ENCODE measurements at regions not wholly inside any gene's neighbourhood (a gene's known extent, or its start where the extent isn't known, plus 50 kb on each side); places are given as distances from the start of the nearest gene placed in this dataset.

DNA sequence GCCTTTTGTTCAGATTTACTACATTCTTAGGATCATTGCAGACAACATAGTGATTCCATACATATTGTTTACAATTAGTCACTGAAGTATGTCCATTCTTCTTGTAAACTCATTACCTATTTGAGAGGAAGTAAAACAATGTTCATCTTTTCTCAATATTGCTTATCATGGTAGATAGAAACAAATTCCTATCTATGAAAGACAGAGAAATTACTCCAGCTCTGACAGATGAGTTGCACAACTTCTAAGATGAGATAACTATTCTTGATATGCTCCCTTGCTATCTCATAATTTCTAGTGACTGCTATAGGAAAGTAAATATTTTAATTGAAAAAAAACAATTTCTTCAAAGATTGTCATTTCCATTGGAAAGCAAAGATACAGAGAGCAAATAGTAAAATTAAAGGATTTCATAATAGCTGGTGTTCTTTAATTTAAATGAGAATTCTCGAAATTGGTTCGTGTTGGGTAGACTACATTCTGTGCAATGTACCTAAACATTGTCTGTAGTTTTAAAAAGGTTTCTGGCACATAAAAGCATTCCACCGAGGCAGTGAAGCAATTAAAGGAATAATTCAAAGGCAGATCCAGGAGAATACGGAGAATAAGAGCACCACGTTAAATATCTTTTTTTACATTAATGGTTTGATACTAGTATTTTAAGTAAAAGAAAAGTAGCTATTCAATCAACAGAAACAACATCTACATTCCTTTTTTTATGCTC is 1029.1 kb upstream of the ACO1 start:
- CTCF ChIA-PET, result no interaction called here

DNA sequence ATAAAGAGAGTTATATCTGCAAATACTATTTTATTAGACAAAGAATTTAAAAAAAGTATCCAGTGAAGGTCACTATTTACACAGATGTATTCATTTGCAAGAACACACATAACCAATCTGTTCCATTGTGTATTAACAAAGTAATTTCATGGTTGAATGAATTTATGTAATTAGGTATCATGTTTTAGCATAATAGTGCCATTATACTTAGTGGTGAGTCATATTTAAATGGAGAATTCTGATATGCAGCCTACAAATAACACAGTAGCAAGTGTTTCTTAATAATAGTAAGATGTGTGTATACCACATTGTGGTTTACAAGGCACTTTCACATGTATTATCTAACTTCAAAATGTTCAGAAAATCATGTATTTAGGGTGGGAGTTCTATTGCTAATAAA is 1028.5 kb upstream of the ACO1 start:
- POLR2A ChIA-PET, result no interaction called here
- H3K4me3 ChIP-seq (ENCODE audit: low read depth, low read length), result no peak overlapping the region
- no peaks in the 10 kb centered on the region for H3K9me3 ChIP-seq (ENCODE audit: control insufficient read depth, insufficient read depth, low read depth, low read length)
- H3K36me3 ChIP-seq (ENCODE audit: control insufficient read depth in 2 of 2, insufficient read depth in 1 of 2, low read length in 2 of 2), result no peaks in the 10 kb centered on the region
- H3K4me1 ChIP-seq (ENCODE audit: control insufficient read depth, insufficient read depth, low read length), result no peaks in the 10 kb centered on the region
- TF ChIP-seq ZSCAN16 (tag by site-specific recombination; IDR thresholded peaks at IDR 0.05) (no peak), ZNF707 (tag by site-specific recombination; IDR thresholded peaks at IDR 0.05) (no peak), ZNF600 (tag by site-specific recombination; IDR thresholded peaks at IDR 0.05) (no peak), ZNF341 (tag by site-specific recombination; IDR thresholded peaks at IDR 0.05; ENCODE audit: low read depth) (no peak), ZBTB1 (tag by site-specific recombination; IDR thresholded peaks at IDR 0.05) (no peak), ZNF555 (tag by site-specific recombination; conservative IDR thresholded peaks at IDR 0.05) (no peak), ZNF585B (tag by site-specific recombination; IDR thresholded peaks at IDR 0.05) (no peak), ZNF677 (tag by site-specific recombination; IDR thresholded peaks at IDR 0.05) (no peak), ZNF266 (tag by site-specific recombination; IDR thresholded peaks at IDR 0.05; ENCODE audit: low read depth) (no peak), WT1 (tag by site-specific recombination; IDR thresholded peaks at IDR 0.05) (no peak)
- TF ChIP-seq, protein P1, sequence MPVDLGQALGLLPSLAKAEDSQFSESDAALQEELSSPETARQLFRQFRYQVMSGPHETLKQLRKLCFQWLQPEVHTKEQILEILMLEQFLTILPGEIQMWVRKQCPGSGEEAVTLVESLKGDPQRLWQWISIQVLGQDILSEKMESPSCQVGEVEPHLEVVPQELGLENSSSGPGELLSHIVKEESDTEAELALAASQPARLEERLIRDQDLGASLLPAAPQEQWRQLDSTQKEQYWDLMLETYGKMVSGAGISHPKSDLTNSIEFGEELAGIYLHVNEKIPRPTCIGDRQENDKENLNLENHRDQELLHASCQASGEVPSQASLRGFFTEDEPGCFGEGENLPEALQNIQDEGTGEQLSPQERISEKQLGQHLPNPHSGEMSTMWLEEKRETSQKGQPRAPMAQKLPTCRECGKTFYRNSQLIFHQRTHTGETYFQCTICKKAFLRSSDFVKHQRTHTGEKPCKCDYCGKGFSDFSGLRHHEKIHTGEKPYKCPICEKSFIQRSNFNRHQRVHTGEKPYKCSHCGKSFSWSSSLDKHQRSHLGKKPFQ (tag by site-specific recombination; IDR thresholded peaks at IDR 0.05), result no peak
- TF ChIP-seq, protein P2, sequence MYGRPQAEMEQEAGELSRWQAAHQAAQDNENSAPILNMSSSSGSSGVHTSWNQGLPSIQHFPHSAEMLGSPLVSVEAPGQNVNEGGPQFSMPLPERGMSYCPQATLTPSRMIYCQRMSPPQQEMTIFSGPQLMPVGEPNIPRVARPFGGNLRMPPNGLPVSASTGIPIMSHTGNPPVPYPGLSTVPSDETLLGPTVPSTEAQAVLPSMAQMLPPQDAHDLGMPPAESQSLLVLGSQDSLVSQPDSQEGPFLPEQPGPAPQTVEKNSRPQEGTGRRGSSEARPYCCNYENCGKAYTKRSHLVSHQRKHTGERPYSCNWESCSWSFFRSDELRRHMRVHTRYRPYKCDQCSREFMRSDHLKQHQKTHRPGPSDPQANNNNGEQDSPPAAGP (tag by site-specific recombination; IDR thresholded peaks at IDR 0.05), result no peak
- H3K27ac ChIP-seq (ENCODE audit: extremely low read depth, low read depth, low read length), result no peak overlapping the region
- CTCF ChIA-PET, result no interaction called here

More for the DNA sequence above, 1029.1 kb upstream of the ACO1 start:
- no peaks in the 10 kb centered on the region for H3K9me3 ChIP-seq (ENCODE audit: control insufficient read depth, insufficient read depth, low read depth, low read length)
- H3K4me3 ChIP-seq (ENCODE audit: low read depth, low read length), result no peak overlapping the region
- no peak overlapping the region for H3K27ac ChIP-seq (ENCODE audit: extremely low read depth, low read depth, low read length)
- POLR2A ChIA-PET, result no interaction called here
- no peaks in the 10 kb centered on the region for H3K36me3 ChIP-seq (ENCODE audit: control insufficient read depth in 2 of 2, insufficient read depth in 1 of 2, low read length in 2 of 2)
- no peaks in the 10 kb centered on the region for H3K4me1 ChIP-seq (ENCODE audit: control insufficient read depth, insufficient read depth, low read length)
- TF ChIP-seq ZNF658 (tag by site-specific recombination; IDR thresholded peaks at IDR 0.05) (no peak), KLF7 (tag by site-specific recombination; IDR thresholded peaks at IDR 0.05; ENCODE audit: borderline replicate concordance) (no peak), ZNF529 (tag by site-specific recombination; IDR thresholded peaks at IDR 0.05; ENCODE audit: insufficient replicate concordance) (no peak), REPIN1 (tag by site-specific recombination; IDR thresholded peaks at IDR 0.05; ENCODE audit: low read depth) (no peak), ZNF366 (tag by site-specific recombination; conservative IDR thresholded peaks at IDR 0.05) (no peak), ZNF561 (tag by site-specific recombination; IDR thresholded peaks at IDR 0.05; ENCODE audit: borderline replicate concordance) (no peak), MZF1 (tag by site-specific recombination; IDR thresholded peaks at IDR 0.05; ENCODE audit: borderline replicate concordance) (no peak), ZNF394 (tag by site-specific recombination; IDR thresholded peaks at IDR 0.05; ENCODE audit: borderline replicate concordance) (no peak), SP2 (tag by site-specific recombination; IDR thresholded peaks at IDR 0.05) (no peak), ZSCAN16 (tag by site-specific recombination; IDR thresholded peaks at IDR 0.05) (no peak), ZNF416 (tag by site-specific recombination; IDR thresholded peaks at IDR 0.05) (no peak), ZNF433 (tag by site-specific recombination; IDR thresholded peaks at IDR 0.05; ENCODE audit: low read depth) (no peak), ZNF23 (tag by site-specific recombination; IDR thresholded peaks at IDR 0.05; ENCODE audit: borderline replicate concordance) (no peak), ZBTB48 (tag by site-specific recombination; IDR thresholded peaks at IDR 0.05) (no peak), ZNF423 (tag by site-specific recombination; IDR thresholded peaks at IDR 0.05) (no peak), FEZF1 (tag by site-specific recombination; IDR thresholded peaks at IDR 0.05) (no peak)
- TF ChIP-seq, protein P3, sequence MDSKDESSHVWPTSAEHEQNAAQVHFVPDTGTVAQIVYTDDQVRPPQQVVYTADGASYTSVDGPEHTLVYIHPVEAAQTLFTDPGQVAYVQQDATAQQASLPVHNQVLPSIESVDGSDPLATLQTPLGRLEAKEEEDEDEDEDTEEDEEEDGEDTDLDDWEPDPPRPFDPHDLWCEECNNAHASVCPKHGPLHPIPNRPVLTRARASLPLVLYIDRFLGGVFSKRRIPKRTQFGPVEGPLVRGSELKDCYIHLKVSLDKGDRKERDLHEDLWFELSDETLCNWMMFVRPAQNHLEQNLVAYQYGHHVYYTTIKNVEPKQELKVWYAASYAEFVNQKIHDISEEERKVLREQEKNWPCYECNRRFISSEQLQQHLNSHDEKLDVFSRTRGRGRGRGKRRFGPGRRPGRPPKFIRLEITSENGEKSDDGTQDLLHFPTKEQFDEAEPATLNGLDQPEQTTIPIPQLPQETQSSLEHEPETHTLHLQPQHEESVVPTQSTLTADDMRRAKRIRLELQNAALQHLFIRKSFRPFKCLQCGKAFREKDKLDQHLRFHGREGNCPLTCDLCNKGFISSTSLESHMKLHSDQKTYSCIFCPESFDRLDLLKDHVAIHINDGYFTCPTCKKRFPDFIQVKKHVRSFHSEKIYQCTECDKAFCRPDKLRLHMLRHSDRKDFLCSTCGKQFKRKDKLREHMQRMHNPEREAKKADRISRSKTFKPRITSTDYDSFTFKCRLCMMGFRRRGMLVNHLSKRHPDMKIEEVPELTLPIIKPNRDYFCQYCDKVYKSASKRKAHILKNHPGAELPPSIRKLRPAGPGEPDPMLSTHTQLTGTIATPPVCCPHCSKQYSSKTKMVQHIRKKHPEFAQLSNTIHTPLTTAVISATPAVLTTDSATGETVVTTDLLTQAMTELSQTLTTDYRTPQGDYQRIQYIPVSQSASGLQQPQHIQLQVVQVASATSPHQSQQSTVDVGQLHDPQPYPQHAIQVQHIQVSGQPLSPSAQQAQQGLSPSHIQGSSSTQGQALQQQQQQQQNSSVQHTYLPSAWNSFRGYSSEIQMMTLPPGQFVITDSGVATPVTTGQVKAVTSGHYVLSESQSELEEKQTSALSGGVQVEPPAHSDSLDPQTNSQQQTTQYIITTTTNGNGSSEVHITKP (tag by site-specific recombination; IDR thresholded peaks at IDR 0.05), result no peak
- TF ChIP-seq, protein P4, sequence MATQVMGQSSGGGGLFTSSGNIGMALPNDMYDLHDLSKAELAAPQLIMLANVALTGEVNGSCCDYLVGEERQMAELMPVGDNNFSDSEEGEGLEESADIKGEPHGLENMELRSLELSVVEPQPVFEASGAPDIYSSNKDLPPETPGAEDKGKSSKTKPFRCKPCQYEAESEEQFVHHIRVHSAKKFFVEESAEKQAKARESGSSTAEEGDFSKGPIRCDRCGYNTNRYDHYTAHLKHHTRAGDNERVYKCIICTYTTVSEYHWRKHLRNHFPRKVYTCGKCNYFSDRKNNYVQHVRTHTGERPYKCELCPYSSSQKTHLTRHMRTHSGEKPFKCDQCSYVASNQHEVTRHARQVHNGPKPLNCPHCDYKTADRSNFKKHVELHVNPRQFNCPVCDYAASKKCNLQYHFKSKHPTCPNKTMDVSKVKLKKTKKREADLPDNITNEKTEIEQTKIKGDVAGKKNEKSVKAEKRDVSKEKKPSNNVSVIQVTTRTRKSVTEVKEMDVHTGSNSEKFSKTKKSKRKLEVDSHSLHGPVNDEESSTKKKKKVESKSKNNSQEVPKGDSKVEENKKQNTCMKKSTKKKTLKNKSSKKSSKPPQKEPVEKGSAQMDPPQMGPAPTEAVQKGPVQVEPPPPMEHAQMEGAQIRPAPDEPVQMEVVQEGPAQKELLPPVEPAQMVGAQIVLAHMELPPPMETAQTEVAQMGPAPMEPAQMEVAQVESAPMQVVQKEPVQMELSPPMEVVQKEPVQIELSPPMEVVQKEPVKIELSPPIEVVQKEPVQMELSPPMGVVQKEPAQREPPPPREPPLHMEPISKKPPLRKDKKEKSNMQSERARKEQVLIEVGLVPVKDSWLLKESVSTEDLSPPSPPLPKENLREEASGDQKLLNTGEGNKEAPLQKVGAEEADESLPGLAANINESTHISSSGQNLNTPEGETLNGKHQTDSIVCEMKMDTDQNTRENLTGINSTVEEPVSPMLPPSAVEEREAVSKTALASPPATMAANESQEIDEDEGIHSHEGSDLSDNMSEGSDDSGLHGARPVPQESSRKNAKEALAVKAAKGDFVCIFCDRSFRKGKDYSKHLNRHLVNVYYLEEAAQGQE (tag by site-specific recombination; IDR thresholded peaks at IDR 0.05), result no peak
- TF ChIP-seq, protein P5, sequence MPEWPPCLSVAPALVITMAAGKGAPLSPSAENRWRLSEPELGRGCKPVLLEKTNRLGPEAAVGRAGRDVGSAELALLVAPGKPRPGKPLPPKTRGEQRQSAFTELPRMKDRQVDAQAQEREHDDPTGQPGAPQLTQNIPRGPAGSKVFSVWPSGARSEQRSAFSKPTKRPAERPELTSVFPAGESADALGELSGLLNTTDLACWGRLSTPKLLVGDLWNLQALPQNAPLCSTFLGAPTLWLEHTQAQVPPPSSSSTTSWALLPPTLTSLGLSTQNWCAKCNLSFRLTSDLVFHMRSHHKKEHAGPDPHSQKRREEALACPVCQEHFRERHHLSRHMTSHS (tag by site-specific recombination; IDR thresholded peaks at IDR 0.05), result no peak

Data from HEK293 (cell line).